GM12875 (cell line): ENCODE measurements at regions not wholly inside any gene's neighbourhood (a gene's known extent, or its start where the extent isn't known, plus 50 kb on each side); places are given as distances from the start of the nearest gene placed in this dataset.

ENCODE experiments used
- H3K4me3 ChIP-seq: one replicate; pipeline ENCODE4 v1.5.1; 2011; ENCODE audit warnings: low read depth, low read length, control low read depth
- TF ChIP-seq, protein P1 (sequence below): IDR thresholded peaks from 2 replicates; pipeline ENCODE4 v1.5.1; 2011; ENCODE audit warnings: low read depth, mild to moderate bottlenecking, control low read depth, inconsistent platforms, low read length, moderate library complexity, borderline replicate concordance; ENCODE audit not compliant: insufficient read depth

DNA sequence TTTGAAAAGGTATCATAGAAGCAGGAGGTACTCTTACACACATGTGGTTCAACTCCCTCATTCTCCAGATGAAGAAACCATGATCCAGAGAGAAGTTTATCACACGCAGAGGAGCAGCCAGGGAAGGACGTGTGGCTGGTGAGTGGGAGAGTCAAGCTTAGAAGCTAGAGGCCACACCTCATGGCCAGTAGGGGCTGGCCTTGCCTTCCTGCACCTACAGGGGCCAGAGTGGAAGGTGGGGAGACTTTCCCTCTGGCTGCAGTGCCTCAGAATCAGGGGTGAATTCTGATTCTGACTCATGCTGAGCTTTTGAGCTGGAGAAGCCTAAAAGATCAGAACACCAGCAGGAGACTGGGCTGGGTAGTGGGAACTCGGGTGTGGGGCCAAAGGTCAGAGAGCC, 1067.9 kb downstream of the BCL11B start:
- no peak overlapping the region for H3K4me3 ChIP-seq
- TF ChIP-seq, protein P1, sequence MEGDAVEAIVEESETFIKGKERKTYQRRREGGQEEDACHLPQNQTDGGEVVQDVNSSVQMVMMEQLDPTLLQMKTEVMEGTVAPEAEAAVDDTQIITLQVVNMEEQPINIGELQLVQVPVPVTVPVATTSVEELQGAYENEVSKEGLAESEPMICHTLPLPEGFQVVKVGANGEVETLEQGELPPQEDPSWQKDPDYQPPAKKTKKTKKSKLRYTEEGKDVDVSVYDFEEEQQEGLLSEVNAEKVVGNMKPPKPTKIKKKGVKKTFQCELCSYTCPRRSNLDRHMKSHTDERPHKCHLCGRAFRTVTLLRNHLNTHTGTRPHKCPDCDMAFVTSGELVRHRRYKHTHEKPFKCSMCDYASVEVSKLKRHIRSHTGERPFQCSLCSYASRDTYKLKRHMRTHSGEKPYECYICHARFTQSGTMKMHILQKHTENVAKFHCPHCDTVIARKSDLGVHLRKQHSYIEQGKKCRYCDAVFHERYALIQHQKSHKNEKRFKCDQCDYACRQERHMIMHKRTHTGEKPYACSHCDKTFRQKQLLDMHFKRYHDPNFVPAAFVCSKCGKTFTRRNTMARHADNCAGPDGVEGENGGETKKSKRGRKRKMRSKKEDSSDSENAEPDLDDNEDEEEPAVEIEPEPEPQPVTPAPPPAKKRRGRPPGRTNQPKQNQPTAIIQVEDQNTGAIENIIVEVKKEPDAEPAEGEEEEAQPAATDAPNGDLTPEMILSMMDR: no peak

DNA sequence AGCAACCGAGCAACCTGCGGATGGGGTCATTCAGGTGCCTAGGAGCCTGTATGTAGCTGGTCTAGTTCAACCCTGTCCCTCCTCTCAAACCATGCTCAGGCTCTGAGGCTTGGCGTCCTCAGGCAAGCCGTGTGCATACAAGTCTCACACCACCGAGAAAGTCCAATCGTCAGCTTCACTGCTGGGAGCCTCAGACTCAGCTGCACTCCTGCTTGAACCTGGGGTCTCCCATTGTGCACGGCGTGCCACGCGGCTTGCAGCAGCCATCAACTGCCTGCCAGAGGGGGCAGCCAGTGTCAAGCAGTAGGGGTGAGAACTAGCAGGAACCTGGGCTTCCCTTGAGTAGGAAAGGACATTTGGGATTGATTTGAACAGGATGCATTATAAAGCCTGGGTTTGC, 1064.6 kb downstream of the BCL11B start:
- H3K4me3 ChIP-seq: no peak overlapping the region
- TF ChIP-seq, protein P1: no peak

DNA sequence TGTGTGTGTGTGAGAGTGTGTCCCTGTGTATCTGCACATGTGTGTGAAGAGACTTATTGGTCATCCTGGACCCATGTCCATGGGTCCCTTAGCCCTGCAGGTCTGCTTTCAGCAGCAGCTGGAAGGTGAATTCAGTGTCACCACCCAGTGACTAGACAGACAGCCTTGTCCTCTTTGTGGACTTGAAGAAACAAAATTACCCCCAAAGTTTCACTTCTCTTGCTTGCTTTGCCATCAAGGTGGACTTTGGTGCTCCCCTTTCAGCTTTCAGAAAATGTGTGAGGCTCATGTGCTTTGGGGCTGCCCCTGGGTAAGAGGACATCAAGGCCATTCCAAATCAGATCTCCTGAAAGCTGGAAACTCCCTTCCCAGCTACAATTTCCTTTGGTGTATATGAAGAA, 1063.8 kb downstream of the BCL11B start:
- TF ChIP-seq, protein P1: no peak
- no peak overlapping the region for H3K4me3 ChIP-seq

DNA sequence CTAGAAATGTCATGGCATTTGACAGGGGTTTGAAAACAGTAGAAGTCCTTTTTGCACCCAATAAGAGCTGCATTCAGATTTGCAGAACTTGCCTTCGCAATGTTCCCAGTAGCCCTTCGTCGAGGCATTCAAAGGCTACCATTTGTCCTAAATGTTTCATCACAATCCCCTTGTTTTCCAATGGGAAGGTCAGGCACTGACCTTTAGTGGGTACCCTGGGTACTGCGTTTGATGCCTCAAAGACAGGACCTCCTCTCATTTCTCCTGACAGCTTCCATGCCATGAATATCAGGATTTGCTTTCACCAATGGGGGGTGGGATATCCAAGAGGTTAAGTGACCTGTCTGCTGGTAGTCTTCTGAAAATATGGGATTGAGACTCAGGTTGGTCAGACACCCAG, 1063.1 kb downstream of the BCL11B start:
- TF ChIP-seq, protein P1: no peak
- no peak overlapping the region for H3K4me3 ChIP-seq

DNA sequence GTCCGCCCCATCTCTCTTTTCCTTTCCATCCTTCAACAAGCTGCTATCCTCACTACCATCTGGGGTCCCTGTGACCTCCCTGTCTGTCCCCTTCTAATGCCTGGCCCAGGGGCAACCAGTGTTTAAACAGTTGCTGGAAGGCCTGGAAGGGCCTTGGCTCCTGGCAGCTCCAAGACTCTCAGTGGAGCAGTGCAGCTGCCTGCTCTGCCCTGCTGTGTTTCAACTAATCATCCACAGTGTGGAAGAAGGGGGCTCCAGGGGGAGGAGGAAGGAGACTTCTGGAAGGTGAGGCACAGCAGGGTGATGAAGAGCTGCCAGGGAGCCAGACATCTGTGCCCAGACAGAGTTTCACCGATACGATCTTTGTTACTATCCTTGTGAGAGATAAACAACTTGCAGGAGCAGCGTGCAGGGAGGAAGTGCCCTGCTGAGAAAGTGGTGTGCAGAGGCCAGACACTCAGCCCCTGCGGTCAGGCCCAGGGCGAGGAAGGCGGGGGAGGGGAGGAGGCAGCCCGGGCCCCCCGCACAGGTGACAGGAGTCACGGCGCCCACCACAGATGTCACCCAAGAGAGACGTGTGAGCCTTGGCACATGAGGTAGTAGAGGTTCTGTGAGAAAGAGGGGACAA, 1061.8 kb downstream of the BCL11B start:
- TF ChIP-seq, protein P1: no peak
- H3K4me3 ChIP-seq: no peak overlapping the region

DNA sequence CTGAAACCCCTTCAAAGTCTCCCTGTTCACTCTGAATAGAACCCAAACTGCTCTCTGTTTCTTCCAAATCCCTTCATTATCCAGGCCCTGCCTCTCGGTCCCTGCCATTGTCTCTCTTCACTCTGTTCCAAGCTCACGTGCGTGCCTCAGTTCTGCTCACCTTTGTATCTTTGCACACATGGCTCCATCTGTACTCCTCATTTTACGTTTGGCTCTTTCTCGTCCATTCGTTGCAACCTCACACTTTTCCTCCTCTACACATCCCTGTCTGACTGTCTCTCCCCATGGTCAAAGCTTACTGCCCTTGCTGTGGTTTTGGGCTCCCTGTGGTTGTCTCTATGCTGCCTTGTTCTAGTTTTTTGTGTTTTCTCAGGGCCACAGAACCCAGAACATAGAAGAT, 1054.5 kb downstream of the BCL11B start:
- no peak overlapping the region for H3K4me3 ChIP-seq
- TF ChIP-seq, protein P1: no peak

DNA sequence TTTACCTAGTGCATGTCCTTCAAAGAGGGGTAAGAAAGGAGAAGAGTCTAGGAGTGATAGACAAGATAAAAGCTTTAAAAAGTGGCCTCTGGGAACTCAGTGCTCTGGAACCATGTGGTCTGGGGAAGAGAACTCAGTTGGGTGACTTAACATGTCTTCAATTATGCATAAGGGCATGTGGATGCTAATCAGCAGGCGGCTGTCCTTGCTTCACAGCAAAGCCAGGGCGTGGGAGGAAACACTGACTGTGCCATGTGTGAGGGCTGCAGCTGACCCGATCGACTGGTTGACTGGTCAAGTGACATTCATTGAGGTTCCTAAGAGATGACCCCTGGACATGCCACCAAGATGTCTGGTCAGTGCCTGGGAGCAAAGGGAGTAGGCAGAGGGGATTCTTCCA, 1053.8 kb downstream of the BCL11B start:
- no peak overlapping the region for H3K4me3 ChIP-seq
- TF ChIP-seq, protein P1: no peak
